ENCODE measurements at regions not wholly inside any gene's neighbourhood (a gene's known extent, or its start where the extent isn't known, plus 50 kb on each side); places are given as distances from the start of the nearest gene placed in this dataset.

GRCh38 chr6:128827675-128828464 lies 55.1 kb upstream of the LAMA2 start:
- FAIRE-seq (no peak), DNase-seq (ENCODE audit: low spot score) (no peak)

DNA sequence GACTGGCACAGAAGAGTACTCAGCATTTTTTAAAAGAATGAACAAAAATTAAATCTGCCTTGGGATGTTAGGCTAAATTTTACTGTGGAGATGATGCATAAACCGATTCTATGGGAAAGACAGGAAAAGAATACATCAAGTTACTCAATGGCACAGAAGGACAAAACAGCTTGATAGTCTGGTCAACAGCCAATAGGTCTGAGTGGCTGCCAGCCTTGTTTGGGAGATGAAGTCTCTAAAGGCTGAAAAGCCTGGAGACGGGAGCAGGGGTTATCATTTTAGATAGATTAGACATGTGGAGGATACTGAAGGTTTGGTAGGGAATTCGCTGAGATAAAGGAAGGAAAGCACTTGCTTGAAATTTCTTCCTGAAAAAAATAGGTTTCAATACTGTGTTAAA lies 56.3 kb upstream of the LAMA2 start:
- FAIRE-seq (no peak), DNase-seq (ENCODE audit: low spot score) (no peak)

GRCh38 chr6:128822271-128822670 lies 60.7 kb upstream of the LAMA2 start:
- DNase-seq (ENCODE audit: low spot score) (no peak), FAIRE-seq (no peak)

DNA sequence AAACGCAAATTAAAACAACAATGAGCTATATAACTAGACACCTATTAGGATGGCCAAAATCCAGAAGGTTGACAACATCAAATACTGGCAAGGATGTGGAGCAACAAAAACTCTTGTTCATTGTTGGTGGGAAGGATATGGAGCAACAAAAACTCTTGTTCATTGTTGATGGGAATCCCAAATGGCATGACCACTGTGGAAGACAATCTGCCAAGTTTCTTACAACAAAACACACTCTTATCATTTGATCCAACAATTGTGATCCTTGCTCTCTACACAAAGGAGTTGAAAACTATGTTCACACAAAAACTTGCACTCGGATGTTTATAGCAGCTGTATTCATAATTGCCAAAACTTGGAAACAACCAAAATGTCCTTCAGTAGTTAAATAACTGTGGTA lies 61.8 kb upstream of the LAMA2 start:
- no peak for DNase-seq (ENCODE audit: low spot score)
- FAIRE-seq = no peak

DNA sequence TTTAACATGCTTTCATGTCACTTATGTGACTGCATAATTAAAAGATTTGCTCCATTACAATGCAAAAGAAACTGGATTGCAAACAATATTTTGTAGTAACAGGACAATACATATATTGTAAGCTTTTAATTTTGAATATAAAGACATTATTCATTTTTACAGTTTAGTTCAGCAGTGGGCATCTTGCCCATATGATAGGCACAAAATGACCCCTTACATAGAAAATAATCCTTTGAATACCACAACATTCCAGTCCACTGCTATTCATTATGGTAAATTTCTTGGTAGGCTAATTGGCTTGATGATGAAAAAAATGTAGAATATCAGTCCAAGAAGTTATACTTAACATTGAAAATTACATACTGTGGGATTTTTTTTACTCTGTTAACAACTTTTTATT lies 74.1 kb upstream of the LAMA2 start:
- DNase-seq (ENCODE audit: low spot score) (no peak), FAIRE-seq (no peak)

DNA sequence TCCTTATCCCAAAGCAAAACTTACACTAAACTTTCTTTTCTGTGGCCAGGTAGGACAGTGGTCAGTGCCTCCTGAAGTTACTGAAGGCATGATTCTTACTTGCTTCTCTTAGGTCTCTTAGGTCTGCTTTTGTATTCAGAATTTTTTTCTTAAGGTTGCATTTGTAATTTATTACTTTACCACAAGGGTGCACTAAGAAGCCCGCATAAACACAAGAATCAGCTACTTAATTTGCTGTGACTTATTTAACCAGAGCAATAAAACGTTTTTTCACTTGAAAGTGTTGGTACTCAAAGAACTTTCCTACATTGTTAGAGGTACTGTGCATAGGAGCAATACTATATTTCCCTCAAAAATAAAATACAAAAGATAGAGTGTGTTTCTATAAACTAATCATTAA lies 75.4 kb upstream of the LAMA2 start:
- FAIRE-seq = no peak
- peak; percentile 14 for DNase-seq (ENCODE audit: low spot score)

GRCh38 chr6:128806261-128806660 lies 76.7 kb upstream of the LAMA2 start:
- FAIRE-seq = no peak
- DNase-seq (ENCODE audit: low spot score) = no peak

GRCh38 chr6:128803911-128804310 lies 79.0 kb upstream of the LAMA2 start:
- no peak for DNase-seq (ENCODE audit: low spot score)

GRCh38 chr6:128801621-128802020 lies 81.3 kb upstream of the LAMA2 start:
- no peak for FAIRE-seq

More at GRCh38 chr6:128803911-128804310, 79.0 kb upstream of the LAMA2 start:
- FAIRE-seq = no peak

DNA sequence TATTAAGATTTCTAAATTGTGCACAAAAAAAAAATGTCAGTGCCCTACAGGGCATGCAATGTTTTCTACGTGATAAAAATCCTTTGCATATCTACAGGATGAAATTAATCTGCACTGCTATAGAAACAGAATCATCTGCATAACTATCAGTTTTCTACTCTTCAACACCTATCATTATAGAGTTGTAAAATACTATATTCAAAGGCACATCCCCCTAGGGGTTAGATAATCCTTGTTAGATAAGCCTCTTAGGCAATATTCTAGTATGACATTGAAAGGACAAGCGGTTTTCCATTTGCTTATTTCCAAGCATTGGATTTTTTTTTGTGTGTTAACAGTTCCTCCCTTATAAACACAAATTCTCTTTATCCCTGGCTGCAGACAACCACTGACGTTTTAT lies 98.7 kb upstream of the LAMA2 start:
- DNase-seq (ENCODE audit: low spot score) (no peak), FAIRE-seq (no peak)

More at GRCh38 chr6:128801621-128802020, 81.3 kb upstream of the LAMA2 start:
- DNase-seq (ENCODE audit: low spot score) = no peak

DNA sequence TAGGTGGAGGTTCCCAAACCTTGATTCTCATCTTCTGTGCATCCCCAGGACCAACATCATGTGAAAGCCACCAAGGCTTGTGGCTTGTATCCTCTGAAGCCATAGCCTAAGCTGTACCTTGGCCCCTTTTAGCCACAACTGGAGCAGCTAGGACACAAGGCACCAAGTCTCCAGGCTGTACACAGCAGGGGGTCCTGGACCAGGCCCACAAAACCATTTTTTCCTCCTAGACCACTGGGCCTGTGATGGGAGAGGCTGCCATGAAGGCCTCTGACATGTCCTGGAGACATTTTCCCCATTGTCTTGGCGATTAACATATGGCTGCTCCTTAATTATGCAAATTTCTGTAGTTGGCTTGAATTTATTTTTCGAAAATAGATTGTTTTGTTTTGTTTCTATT lies 114.8 kb upstream of the LAMA2 start:
- DNase-seq (ENCODE audit: low spot score) (no peak), FAIRE-seq (no peak)

- FAIRE-seq = no peak
- DNase-seq (ENCODE audit: low spot score) = no peak
These were observed 115.2 kb upstream of the LAMA2 start for GRCh38 chr6:128767705-128768104.

DNA sequence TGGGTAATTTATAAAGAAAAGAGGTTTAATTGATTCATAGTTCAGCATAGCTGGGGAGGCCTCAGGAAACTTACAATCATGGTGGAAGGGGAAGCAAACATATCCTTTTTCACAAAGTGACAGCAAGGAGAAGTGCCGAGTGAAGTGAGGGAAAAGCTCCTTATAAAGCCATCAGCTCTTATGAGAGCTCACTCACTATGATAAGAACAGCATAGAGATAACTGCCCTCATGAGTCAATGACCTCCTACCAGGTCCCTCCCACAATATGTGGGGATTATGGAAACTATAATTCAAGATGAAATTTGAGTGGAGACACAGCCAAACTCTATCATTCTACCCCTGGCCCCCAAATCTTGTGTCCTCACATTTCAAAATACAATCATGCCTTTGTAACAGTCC lies 115.8 kb upstream of the LAMA2 start:
- no peak for FAIRE-seq
- no peak for DNase-seq (ENCODE audit: low spot score)

DNA sequence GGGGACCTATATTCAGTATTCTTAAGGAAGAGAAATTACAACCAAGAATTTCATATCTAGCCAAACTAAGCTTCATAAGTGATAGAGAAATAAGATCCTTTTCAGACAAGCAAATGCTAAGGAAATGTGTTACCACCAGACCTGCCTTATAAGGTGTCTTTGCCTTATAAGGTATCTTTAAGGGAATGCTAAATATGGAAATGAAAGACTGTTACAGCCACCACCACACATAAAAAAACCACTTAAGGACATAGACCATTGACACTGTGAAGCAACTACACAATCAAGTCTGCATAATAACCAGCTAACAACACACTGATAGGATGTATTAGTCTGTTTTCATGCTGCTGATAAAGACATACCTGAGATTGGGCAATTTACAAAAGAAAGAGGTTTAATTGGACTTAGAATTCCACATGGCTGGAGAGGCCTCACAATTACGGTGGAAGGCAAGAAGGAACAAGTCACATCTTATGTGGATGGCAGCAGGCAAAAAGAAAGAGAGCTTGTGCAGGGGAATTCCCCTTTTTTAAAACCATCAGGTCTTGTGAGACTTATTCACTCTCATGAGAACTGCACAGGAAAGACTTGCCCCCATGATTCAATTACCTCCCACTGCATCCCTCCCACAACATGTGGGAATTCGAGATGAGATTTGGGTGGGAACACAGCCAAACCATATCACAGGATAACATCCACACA lies 119.2 kb upstream of the LAMA2 start:
- DNase-seq (ENCODE audit: low spot score) (no peak), FAIRE-seq (no peak)

DNA sequence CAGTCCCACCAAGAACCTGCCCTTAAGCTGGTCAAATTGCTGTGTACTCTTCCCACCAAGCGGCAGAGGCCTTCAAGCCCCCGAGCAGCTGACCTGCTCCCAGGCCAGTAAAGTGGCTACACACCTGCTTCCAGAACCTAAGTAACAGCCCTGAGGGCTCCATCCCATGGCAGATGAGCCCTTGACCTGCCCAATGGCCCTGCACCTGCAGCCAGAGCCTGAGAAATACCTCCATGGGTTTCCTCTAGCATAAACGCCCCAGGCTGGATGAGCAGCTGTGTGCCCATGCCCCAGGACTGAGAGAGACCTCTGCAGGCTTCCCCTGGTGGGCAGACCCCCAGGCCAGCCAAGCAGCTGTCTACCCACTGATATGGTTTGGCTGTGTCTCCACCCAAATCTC lies 123.0 kb upstream of the LAMA2 start:
- FAIRE-seq (no peak), DNase-seq (ENCODE audit: low spot score) (no peak)

DNA sequence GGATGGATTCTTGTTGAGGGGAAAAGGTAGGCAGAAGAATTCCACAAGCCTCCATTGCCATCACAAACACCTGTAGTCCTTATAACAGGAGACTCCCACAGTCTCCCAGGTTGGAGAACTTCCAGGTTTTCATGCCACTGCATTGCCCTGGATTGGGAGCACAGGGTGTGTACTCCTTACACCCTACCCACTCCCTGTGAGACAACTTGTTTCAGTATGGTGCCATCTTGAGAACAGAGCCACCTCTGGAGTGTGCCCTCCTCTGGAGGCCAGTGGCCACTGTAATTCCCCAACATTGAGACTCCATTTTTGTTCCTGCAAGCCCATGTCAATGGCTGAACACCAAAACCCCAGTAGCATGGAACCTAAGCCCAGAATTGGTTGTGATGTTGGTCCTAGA lies 123.5 kb upstream of the LAMA2 start:
- no peak for DNase-seq (ENCODE audit: low spot score)
- no peak for FAIRE-seq

DNA sequence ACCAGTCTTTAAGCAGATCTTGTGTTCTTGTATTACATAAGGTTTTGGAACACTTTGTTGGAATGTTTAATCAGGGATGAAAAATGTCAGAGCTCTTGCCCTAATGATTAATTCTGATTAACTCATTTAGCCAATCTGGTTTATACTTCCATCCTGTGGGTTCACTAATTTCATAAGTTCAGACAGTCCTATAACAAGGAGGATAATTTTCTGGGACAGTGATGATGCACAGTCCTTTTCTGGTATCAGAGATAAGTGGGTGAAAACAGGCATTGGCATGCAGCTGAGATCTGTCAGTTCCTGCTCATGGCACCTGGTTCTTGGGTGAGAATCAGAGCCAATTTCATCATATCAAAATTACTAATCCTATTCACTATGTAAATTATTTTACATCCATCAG lies 125.0 kb upstream of the LAMA2 start:
- no peak for FAIRE-seq
- no peak for DNase-seq (ENCODE audit: low spot score)

- no peak for DNase-seq (ENCODE audit: low spot score)
- FAIRE-seq = no peak
These were observed 128.2 kb upstream of the LAMA2 start for GRCh38 chr6:128754658-128755256.

GRCh38 chr6:128743974-128744765 lies 138.8 kb upstream of the LAMA2 start:
- DNase-seq (ENCODE audit: low spot score) = no peak
- FAIRE-seq = no peak

GRCh38 chr6:128742900-128743299 lies 140.0 kb upstream of the LAMA2 start:
- DNase-seq (ENCODE audit: low spot score) (no peak), FAIRE-seq (no peak)

DNA sequence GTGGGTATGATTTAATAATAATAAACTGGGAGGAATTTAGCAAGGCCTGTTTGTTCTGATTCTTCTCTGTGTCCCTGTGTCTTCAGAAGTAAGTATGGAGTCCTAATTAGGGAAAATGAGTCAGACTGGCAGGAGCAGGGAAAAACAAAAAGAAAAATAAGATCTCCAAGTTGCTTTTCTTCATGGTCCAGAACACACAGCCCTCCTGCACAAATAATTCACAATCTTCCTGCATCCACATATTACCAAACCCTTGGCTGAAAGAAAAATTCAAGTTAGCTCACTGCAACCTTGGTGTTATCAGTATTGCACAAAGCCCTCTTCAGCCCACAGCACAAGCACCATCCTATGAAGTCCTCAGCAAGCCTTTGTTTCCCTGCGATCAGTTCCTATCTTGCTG lies 142.0 kb upstream of the LAMA2 start:
- DNase-seq (ENCODE audit: low spot score) (no peak), FAIRE-seq (no peak)

DNA sequence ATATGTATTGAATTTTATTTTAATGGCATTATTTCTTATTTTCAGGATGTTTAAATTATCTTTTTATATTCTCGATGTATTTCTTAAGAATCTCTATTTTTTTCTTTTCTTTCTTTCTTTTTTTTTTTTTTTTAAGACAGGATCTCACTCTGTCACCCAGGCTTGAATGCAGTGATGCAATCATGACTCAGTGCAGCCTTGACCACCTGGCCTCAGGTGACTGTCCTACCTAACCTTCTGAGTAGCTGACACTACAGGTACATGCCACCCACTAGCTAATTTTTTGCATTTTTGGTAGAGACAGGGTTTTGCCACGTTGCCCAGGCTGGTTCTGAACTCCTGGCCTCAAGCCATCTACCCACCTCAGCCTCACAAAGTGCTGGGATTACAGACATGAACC lies 143.8 kb upstream of the LAMA2 start:
- DNase-seq (ENCODE audit: low spot score) = no peak
- no peak for FAIRE-seq

Measured in urothelium cell line (cell line).